Myocyte (in vitro differentiated cells): ENCODE measurements at regions not wholly inside any gene's neighbourhood (a gene's known extent, or its start where the extent isn't known, plus 50 kb on each side); places are given as distances from the start of the nearest gene placed in this dataset.

Experiments used
- DNase-seq: peaks from one replicate; pipeline ENCODE4 v3.0.0-alpha.2; 2012; ENCODE audit warnings: low read depth

GRCh38 chr12:108069651-108070165 lies 59.4 kb upstream of the WSCD2 start:
- no peak for DNase-seq

GRCh38 chr12:108075561-108075960 lies 53.5 kb upstream of the WSCD2 start:
- no peak for DNase-seq

GRCh38 chr12:108076556-108076955 lies 52.5 kb upstream of the WSCD2 start:
- no peak for DNase-seq

GRCh38 chr12:108078428-108078827 lies 50.7 kb upstream of the WSCD2 start:
- no peak for DNase-seq
